Keratinocyte (primary cell): ENCODE measurements at regions not wholly inside any gene's neighbourhood (a gene's known extent, or its start where the extent isn't known, plus 50 kb on each side); places are given as distances from the start of the nearest gene placed in this dataset.

Experiments
- DNase-seq: peaks from one replicate; pipeline ENCODE4 v3.0.0-alpha.2; 2011; ENCODE audit warnings: low read depth, missing footprints, low spot score
- FAIRE-seq: peaks from 2 replicates; lab custom pipeline; 2011; peaks lifted over from hg19 to GRCh38; lab: Jason Lieb, UNC
- H2AFZ ChIP-seq: 2 replicates; pipeline ENCODE4 v1.6.0; 2012; ENCODE audit warnings: low read length, control low read depth, inconsistent platforms; ENCODE audit not compliant: control insufficient read depth
- H3K27ac ChIP-seq: 2 replicates; pipeline ENCODE4 v1.5.1; 2011; ENCODE audit warnings: low read length; ENCODE audit not compliant: control insufficient read depth, insufficient read depth
- H3K27me3 ChIP-seq: 3 replicates; pipeline ENCODE4 v1.6.0; 2011; ENCODE audit warnings: low read length; ENCODE audit not compliant: control insufficient read depth, insufficient read depth; ENCODE audit errors: extremely low read depth
- H3K36me3 ChIP-seq, 2 experiments: 2 replicates in 1 of 2; 3 replicates in 1 of 2; pipeline ENCODE4 v1.5.1; 2011; ENCODE audit warnings: low read length in 2 of 2, mild to moderate bottlenecking in 1 of 2; ENCODE audit not compliant: control insufficient read depth in 2 of 2, insufficient read depth in 2 of 2; ENCODE audit errors: extremely low read depth in 1 of 2
- H3K4me1 ChIP-seq: 3 replicates; pipeline ENCODE4 v1.5.1; 2011; ENCODE audit warnings: low read length; ENCODE audit not compliant: control insufficient read depth, insufficient read depth; ENCODE audit errors: extremely low read depth
- H3K4me2 ChIP-seq: 3 replicates; pipeline ENCODE4 v1.6.0; 2011; ENCODE audit warnings: low read depth, low read length; ENCODE audit not compliant: control insufficient read depth, insufficient read depth; ENCODE audit errors: extremely low read depth
- H3K4me3 ChIP-seq, 3 experiments: fragments of 200-600 bp in 1 of 3; sonication (generic) in 1 of 3; 2 replicates in 2 of 3; 3 replicates in 1 of 3; pipeline ENCODE4 v1.5.1; 2011 to 2016; ENCODE audit warnings: low read length in 3 of 3, mild to moderate bottlenecking in 3 of 3, control low read depth in 2 of 3, inconsistent platforms in 1 of 3, low read depth in 1 of 3, mixed read lengths in 1 of 3, mixed run types in 1 of 3, moderate library complexity in 1 of 3; ENCODE audit not compliant: control insufficient read depth in 2 of 3, insufficient read depth in 2 of 3; ENCODE audit errors: extremely low read depth in 1 of 3
- H3K79me2 ChIP-seq: 2 replicates; pipeline ENCODE4 v1.6.0; 2012; ENCODE audit warnings: low read length; ENCODE audit not compliant: control insufficient read depth, insufficient read depth
- H3K9ac ChIP-seq: 3 replicates; pipeline ENCODE4 v1.6.0; 2011; ENCODE audit warnings: low read length; ENCODE audit not compliant: control insufficient read depth, insufficient read depth; ENCODE audit errors: extremely low read depth
- H3K9me1 ChIP-seq: 3 replicates; pipeline ENCODE4 v1.6.0; 2011; ENCODE audit warnings: low read length; ENCODE audit not compliant: control insufficient read depth, insufficient read depth; ENCODE audit errors: extremely low read depth
- H3K9me3 ChIP-seq: 2 replicates; pipeline ENCODE4 v1.5.1; 2012; ENCODE audit warnings: low read depth, low read length; ENCODE audit not compliant: control insufficient read depth
- H4K20me1 ChIP-seq: 3 replicates; pipeline ENCODE4 v1.6.0; 2011; ENCODE audit warnings: low read length; ENCODE audit not compliant: control insufficient read depth, insufficient read depth; ENCODE audit errors: extremely low read depth
- EZH2 ChIP-seq: IDR thresholded peaks from one replicate; pipeline ENCODE4 v1.6.1; 2012; ENCODE audit warnings: inconsistent platforms, mild to moderate bottlenecking, low read length, moderate library complexity
- dilution Hi-C: fragments of 300-500 bp; cut with MboI; formaldehyde crosslinking; loops from one replicate; pipeline ENCODE4 v1.7.0; 2020; ENCODE audit warnings: low sequenced_read_pairs; ENCODE audit not compliant: extremely low pct_ligation_motif_present
- TF ChIP-seq, protein P1 (sequence below), 3 experiments: IDR thresholded peaks in 1 of 3; conservative IDR thresholded peaks in 1 of 3; optimal IDR thresholded peaks in 1 of 3; 2 replicates in 2 of 3; 3 replicates in 1 of 3; pipeline versions ENCODE3 to v1.5.1; 2011; ENCODE audit warnings: low read length in 3 of 3, mild to moderate bottlenecking in 3 of 3, moderate library complexity in 2 of 3, control low read depth in 1 of 3, inconsistent platforms in 1 of 3; ENCODE audit not compliant: insufficient read depth in 2 of 3; ENCODE audit errors: extremely low read depth in 1 of 3

DNA sequence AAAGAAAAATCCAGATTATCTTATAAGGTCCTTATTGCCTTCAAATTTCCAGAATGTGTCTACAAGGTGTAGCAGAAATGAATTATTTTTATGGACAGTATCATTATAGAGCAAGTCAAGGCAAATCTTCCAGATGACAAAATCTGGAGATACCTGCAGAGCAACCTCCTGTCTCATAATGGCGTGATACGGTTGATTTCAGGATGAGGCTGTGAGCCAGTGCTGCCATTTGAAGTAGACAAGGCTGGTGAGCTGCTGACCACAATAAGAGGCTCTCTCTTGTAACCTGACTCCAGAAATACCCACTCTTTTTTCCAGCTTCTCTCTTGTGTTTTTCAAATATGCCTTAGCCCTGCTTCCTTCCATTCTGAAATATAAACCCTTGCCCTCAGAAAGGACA is 108.2 kb downstream of the HTR1A start:
- no peak for TF ChIP-seq EZH2
- TF ChIP-seq, protein P1, sequence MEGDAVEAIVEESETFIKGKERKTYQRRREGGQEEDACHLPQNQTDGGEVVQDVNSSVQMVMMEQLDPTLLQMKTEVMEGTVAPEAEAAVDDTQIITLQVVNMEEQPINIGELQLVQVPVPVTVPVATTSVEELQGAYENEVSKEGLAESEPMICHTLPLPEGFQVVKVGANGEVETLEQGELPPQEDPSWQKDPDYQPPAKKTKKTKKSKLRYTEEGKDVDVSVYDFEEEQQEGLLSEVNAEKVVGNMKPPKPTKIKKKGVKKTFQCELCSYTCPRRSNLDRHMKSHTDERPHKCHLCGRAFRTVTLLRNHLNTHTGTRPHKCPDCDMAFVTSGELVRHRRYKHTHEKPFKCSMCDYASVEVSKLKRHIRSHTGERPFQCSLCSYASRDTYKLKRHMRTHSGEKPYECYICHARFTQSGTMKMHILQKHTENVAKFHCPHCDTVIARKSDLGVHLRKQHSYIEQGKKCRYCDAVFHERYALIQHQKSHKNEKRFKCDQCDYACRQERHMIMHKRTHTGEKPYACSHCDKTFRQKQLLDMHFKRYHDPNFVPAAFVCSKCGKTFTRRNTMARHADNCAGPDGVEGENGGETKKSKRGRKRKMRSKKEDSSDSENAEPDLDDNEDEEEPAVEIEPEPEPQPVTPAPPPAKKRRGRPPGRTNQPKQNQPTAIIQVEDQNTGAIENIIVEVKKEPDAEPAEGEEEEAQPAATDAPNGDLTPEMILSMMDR (optimal IDR thresholded peaks at IDR 0.05 in 1 of 3, IDR thresholded peaks at IDR 0.05 in 1 of 3, conservative IDR thresholded peaks at IDR 0.05 in 1 of 3; ENCODE audit: extremely low read depth in 1 of 3, insufficient read depth in 2 of 3, low read length in 3 of 3), result no peak
- Histone ChIP-seq H4K20me1 (no peaks in the 10 kb centered on the region), H3K4me2 (no peak overlapping the region), H3K27ac (no peak overlapping the region), H3K27me3 (no peaks in the 10 kb centered on the region), H3K9me1 (no peaks in the 10 kb centered on the region), H3K9me3 (no peaks in the 10 kb centered on the region), H3K9ac (no peak overlapping the region), H3K79me2 (no peaks in the 10 kb centered on the region), H3K4me3 (no peak overlapping the region), H3K4me1 (no peaks in the 10 kb centered on the region), H2AFZ (no peak overlapping the region), H3K36me3 (no peaks in the 10 kb centered on the region)
- DNase-seq (no peak), FAIRE-seq (no peak)
- dilution Hi-C loops, result no loop called here

- Histone ChIP-seq H3K9ac (no peak overlapping the region), H3K36me3 (no peaks in the 10 kb centered on the region), H3K4me1 (no peaks in the 10 kb centered on the region), H3K27me3 (no peaks in the 10 kb centered on the region), H4K20me1 (no peaks in the 10 kb centered on the region), H3K27ac (no peak overlapping the region), H3K79me2 (no peaks in the 10 kb centered on the region), H3K4me2 (no peak overlapping the region), H3K9me1 (no peaks in the 10 kb centered on the region), H2AFZ (no peak overlapping the region), H3K9me3 (no peaks in the 10 kb centered on the region), H3K4me3 (no peak overlapping the region)
- dilution Hi-C loops, result no loop called here
- FAIRE-seq (no peak), DNase-seq (no peak)
- no peak for TF ChIP-seq EZH2
- TF ChIP-seq, protein P1 (optimal IDR thresholded peaks at IDR 0.05 in 1 of 3, IDR thresholded peaks at IDR 0.05 in 1 of 3, conservative IDR thresholded peaks at IDR 0.05 in 1 of 3; ENCODE audit: extremely low read depth in 1 of 3, insufficient read depth in 2 of 3, low read length in 3 of 3), result no peak
These were observed 119.1 kb downstream of the HTR1A start for GRCh38 chr5:63843190-63843589.
